ENCODE measurements at regions not wholly inside any gene's neighbourhood (a gene's known extent, or its start where the extent isn't known, plus 50 kb on each side); places are given as distances from the start of the nearest gene placed in this dataset.

DNA sequence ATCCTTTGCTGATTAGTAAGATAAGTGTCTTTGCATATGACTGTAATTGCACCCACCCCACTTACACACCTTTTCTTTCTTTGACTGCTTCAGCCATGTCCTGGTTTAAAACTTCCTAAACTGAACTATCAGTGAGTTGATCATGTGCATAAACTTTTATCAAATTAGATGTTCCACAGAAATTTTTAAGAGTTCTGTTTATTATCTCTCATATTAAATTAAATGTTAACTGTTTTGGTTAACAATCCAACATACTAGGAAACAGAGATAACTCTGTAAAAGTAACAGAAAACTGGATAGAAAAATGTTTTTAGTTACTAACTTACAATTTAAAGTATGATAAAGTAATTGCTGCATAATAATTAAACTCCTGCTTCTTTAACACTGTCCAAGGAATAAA, 959.6 kb upstream of the LRRN3 start:
- TF ChIP-seq, protein P1, sequence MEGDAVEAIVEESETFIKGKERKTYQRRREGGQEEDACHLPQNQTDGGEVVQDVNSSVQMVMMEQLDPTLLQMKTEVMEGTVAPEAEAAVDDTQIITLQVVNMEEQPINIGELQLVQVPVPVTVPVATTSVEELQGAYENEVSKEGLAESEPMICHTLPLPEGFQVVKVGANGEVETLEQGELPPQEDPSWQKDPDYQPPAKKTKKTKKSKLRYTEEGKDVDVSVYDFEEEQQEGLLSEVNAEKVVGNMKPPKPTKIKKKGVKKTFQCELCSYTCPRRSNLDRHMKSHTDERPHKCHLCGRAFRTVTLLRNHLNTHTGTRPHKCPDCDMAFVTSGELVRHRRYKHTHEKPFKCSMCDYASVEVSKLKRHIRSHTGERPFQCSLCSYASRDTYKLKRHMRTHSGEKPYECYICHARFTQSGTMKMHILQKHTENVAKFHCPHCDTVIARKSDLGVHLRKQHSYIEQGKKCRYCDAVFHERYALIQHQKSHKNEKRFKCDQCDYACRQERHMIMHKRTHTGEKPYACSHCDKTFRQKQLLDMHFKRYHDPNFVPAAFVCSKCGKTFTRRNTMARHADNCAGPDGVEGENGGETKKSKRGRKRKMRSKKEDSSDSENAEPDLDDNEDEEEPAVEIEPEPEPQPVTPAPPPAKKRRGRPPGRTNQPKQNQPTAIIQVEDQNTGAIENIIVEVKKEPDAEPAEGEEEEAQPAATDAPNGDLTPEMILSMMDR (IDR thresholded peaks at IDR 0.05), result no peak

DNA sequence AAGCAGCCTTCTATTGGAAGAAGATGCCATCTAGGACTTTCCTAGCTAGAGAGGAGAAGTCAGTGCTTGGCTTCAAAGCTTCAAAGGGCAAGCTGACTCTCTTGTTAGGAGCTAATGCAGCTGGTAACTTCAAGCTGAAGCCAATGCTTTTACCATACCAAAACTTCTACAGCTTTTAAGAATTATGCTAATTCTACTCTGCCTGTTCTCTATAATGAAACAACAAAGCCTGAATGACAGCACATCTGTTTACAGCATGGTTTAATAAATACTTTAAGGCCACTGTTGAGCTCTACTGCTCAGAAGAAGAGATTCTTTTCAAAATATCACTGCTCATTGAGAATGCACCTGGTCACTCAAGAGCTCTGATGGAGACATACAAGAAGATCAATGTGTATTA, 951.9 kb upstream of the LRRN3 start:
- TF ChIP-seq, protein P1 (IDR thresholded peaks at IDR 0.05), result no peak

DNA sequence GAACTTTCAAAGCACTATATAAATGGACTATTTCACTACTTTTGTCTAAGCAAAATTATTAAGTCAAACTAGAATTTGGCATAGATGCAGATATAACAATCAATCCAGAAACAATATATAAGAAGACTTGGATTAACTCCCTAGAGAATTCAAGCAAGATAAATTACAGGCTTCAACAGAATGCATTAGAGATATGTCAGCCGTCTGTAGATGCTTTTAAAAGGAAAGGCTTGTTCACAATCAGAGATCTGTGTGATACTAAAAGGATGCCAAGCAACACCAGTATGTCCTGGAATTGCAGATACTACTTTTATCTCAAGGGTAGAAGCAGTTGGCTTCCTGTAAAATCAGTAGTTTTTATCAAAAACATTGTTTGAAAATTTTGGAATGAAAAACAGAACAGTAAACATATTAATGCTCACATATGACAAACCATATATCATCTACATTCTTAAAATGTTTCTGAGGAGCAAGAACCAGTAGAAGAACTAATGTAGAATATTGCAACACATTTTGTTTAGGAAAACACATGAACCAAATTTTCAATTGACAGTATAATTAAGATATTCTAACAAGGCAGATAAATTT, 947.9 kb upstream of the LRRN3 start:
- TF ChIP-seq, protein P1 (IDR thresholded peaks at IDR 0.05), result no peak

DNA sequence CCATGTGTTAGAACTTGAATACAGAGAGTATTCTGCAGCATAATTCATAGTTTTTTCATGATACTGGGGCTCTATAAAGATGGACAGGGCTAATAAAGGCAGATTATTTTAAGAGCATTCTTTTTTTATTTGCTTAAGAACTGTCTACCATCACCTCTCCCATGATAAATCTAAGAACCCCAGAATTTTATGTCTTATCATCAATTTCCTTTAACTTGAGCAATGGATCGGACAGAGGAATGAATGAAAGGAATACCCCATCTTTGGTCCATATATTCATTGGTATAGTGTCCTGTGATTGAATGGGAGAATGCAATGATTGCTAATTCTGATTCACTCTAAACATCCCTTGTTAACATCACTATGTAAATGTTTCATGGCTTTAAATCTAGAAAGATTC, 946.3 kb upstream of the LRRN3 start:
- TF ChIP-seq, protein P1 (IDR thresholded peaks at IDR 0.05), result no peak

DNA sequence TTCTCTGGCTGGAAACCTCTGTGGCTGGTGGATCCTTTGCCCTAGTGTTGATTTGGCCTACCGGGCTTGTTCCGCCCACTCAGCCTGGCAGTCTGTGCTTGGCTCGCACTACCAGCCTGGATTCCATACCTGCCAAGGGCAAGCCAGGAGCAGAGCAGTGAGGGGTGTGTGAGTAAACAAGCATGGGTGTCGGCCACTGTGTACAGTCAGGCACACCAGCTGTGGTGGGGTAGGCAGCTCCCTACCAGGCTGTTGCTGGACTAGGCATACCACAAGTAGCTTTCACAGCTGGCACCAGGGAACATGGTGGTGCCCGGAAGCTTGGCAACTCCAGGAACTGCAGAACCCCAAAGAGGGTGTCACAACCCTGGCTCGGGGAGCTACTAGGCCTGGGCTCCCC, 942.9 kb upstream of the LRRN3 start:
- TF ChIP-seq, protein P1 (IDR thresholded peaks at IDR 0.05), result no peak

DNA sequence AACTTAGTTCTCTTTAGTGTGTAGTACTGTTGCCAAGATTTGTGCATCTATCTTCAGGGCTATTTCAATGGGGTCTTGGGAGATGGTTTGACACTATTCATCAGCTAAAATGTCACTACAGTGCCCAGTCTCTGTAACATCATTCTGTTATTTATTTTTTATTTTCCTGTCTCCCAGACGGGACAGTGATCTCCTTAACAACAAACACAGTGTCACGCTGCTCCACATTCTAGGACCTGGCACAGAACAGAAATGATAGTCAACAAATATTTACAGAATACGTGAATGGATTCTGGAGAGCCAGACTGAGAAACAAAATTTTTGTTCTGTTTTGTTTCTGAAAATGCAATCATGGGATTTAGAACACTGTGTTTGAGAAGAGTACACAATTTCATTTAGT, 937.7 kb upstream of the LRRN3 start:
- TF ChIP-seq, protein P1 (IDR thresholded peaks at IDR 0.05), result no peak

DNA sequence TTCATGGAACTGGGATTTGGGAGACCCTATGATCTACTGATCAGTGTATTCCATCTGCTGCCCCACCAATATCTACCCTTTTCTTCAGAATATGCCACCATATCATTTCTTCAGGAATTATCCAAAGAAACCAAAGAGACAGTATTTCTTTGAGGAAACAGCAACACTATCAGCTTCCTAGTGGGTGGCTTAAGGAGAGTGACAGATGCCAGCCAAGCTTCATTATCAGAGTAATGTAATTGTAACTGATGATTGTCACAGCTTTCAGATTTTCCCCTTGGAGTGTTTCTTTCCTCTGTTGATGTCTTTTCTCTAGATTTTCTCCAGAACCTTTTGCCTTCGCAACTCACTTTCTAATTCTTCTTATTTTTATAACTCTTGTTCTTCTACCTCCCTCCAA, 934.4 kb upstream of the LRRN3 start:
- TF ChIP-seq, protein P1 (IDR thresholded peaks at IDR 0.05), result no peak

Data from LNCAP (cell line).